IPS-NIHi11 (cell line): ENCODE measurements at regions not wholly inside any gene's neighbourhood (a gene's known extent, or its start where the extent isn't known, plus 50 kb on each side); places are given as distances from the start of the nearest gene placed in this dataset.
A peak's percentile ranks its signal among the peaks of the same experiment; 100 is the strongest.

ENCODE experiments used
- DNase-seq: peaks from one replicate; pipeline ENCODE4 v3.0.0; 2012; ENCODE audit warnings: mixed read lengths, low spot score

GRCh38 chr5:173741729-173742431 is 125.4 kb upstream of the BOD1 start:
- DNase-seq = no peak

GRCh38 chr5:173742432-173742816 is 126.0 kb upstream of the BOD1 start:
- DNase-seq = no peak

- DNase-seq = no peak
Measured at GRCh38 chr5:173743641-173744343, 127.3 kb upstream of the BOD1 start.

- no peak for DNase-seq
Measured at GRCh38 chr5:173744551-173744950, 128.1 kb upstream of the BOD1 start.

GRCh38 chr5:173745123-173745522 is 128.7 kb upstream of the BOD1 start:
- DNase-seq = no peak

- no peak for DNase-seq
Measured at GRCh38 chr5:173745557-173745956, 129.1 kb upstream of the BOD1 start.

GRCh38 chr5:173746047-173746646 is 129.7 kb upstream of the BOD1 start:
- DNase-seq = no peak

GRCh38 chr5:173747876-173748275 is 131.4 kb upstream of the BOD1 start:
- no peak for DNase-seq

- no peak for DNase-seq
Measured at GRCh38 chr5:173750538-173751265, 134.3 kb upstream of the BOD1 start.

- DNase-seq = no peak
Measured at GRCh38 chr5:173751266-173751600, 134.8 kb upstream of the BOD1 start.

GRCh38 chr5:173752653-173753052 is 135.5 kb upstream of the CPEB4 start:
- DNase-seq = no peak

- DNase-seq = peak; percentile 88
Measured at GRCh38 chr5:173753307-173754168, 134.6 kb upstream of the CPEB4 start.

GRCh38 chr5:173755319-173755718 is 132.8 kb upstream of the CPEB4 start:
- no peak for DNase-seq

- no peak for DNase-seq
Measured at GRCh38 chr5:173757403-173758209, 130.5 kb upstream of the CPEB4 start.

- no peak for DNase-seq
Measured at GRCh38 chr5:173758676-173759075, 129.5 kb upstream of the CPEB4 start.

- no peak for DNase-seq
Measured at GRCh38 chr5:173759691-173760090, 128.5 kb upstream of the CPEB4 start.

GRCh38 chr5:173760461-173761177 is 127.5 kb upstream of the CPEB4 start:
- no peak for DNase-seq

- DNase-seq = no peak
Measured at GRCh38 chr5:173761178-173761513, 127.0 kb upstream of the CPEB4 start.

GRCh38 chr5:173762045-173762444 is 126.1 kb upstream of the CPEB4 start:
- DNase-seq = no peak

- DNase-seq = no peak
Measured at GRCh38 chr5:173762930-173763329, 125.2 kb upstream of the CPEB4 start.
